Testis (tissue), 2 donors: ENCODE measurements at regions not wholly inside any gene's neighbourhood (a gene's known extent, or its start where the extent isn't known, plus 50 kb on each side); places are given as distances from the start of the nearest gene placed in this dataset.

ENCODE experiments used
- DNase-seq: peaks from one replicate; pipeline ENCODE4 v3.0.0-alpha.2; 2019
- H3K27ac ChIP-seq, 2 donors: fragments of 200-600 bp; sonication (generic); one replicate each; pipeline ENCODE4 v1.5.1; 2019
- H3K27me3 ChIP-seq: fragments of 200-600 bp; sonication (generic); one replicate; pipeline ENCODE4 v1.5.1; 2019
- H3K36me3 ChIP-seq: fragments of 200-600 bp; sonication (generic); one replicate; pipeline ENCODE4 v1.5.1; 2017; ENCODE audit warnings: low read depth; ENCODE audit errors: missing control alignments
- H3K4me1 ChIP-seq: fragments of 200-600 bp; sonication (generic); one replicate; pipeline ENCODE4 v1.5.1; 2019
- H3K4me3 ChIP-seq, 2 donors: fragments of 200-600 bp; sonication (generic); one replicate each; pipeline ENCODE4 v1.5.1; 2017 to 2019
- H3K9me3 ChIP-seq: fragments of 200-600 bp; sonication (generic); one replicate; pipeline ENCODE4 v1.5.1; 2017
- CTCF ChIP-seq, 3 experiments: fragments of 450-650 bp in 2 of 3; fragments of 200-600 bp in 1 of 3; sonication (generic) in 1 of 3; IDR thresholded peaks; one replicate each; pipeline ENCODE4 v1.5.1; 2016 to 2019; ENCODE audit warnings: antibody characterized with exemption in 3 of 3, mild to moderate bottlenecking in 2 of 3, moderate library complexity in 1 of 3
- POLR2A ChIP-seq: fragments of 450-650 bp; IDR thresholded peaks from one replicate; pipeline ENCODE4 v1.6.1; 2017; ENCODE audit warnings: antibody characterized with exemption, mild to moderate bottlenecking, moderate library complexity
- WGBS, 2 donors: methylation state at CpG; one replicate each; pipeline ENCODE4 v1.1.5; 2018; 5-methylcytosine and 5-hydroxymethylcytosine counted together
- intact Hi-C: fragments of 100-400 bp; cut with DNase I; formaldehyde crosslinking; loops from one replicate; pipeline ENCODE4 v1.15.1; 2023; ENCODE audit warnings: low total_unique reads

GRCh38 chr10:130250127-130250526 lies 113.9 kb downstream of the GLRX3 start:
- no peaks in the 10 kb centered on the region for H3K9me3 ChIP-seq
- DNase-seq: no peak
- intact Hi-C loops: no loop called here
- no peaks in the 10 kb centered on the region for H3K4me1 ChIP-seq
- H3K4me3 ChIP-seq: no peak overlapping the region
- H3K27me3 ChIP-seq: no peaks in the 10 kb centered on the region
- WGBS, 2 donors: 80 to 85% methylated on average over 3 of the region's 3 CpGs
- no peak overlapping the region for H3K27ac ChIP-seq
- TF ChIP-seq CTCF (IDR thresholded peaks at IDR 0.05): no peak
- no peak for TF ChIP-seq POLR2A
- no peaks in the 10 kb centered on the region for H3K36me3 ChIP-seq

- no peaks in the 10 kb centered on the region for H3K9me3 ChIP-seq
- H3K36me3 ChIP-seq: no peaks in the 10 kb centered on the region
- intact Hi-C loops: no loop called here
- no peak for TF ChIP-seq CTCF (IDR thresholded peaks at IDR 0.05)
- TF ChIP-seq POLR2A: no peak
- no peaks in the 10 kb centered on the region for H3K27me3 ChIP-seq
- no peak overlapping the region for H3K4me3 ChIP-seq
- no peak for DNase-seq
- 90 to 95% methylated on average over 4 of the region's 4 CpGs for WGBS, 2 donors
- H3K27ac ChIP-seq: no peak overlapping the region
- no peaks in the 10 kb centered on the region for H3K4me1 ChIP-seq
Observed at GRCh38 chr10:130251766-130252165, 115.6 kb downstream of the GLRX3 start.

- Histone ChIP-seq H3K27me3 (no peaks in the 10 kb centered on the region), H3K4me3 (no peak overlapping the region), H3K9me3 (no peaks in the 10 kb centered on the region), H3K27ac (no peak overlapping the region), H3K4me1 (no peaks in the 10 kb centered on the region), H3K36me3 (no peaks in the 10 kb centered on the region)
- 64 to 73% methylated on average over 13 of the region's 13 CpGs for WGBS, 2 donors
- DNase-seq: no peak
- intact Hi-C loops: no loop called here
- TF ChIP-seq CTCF (IDR thresholded peaks at IDR 0.05): no peak
- no peak for TF ChIP-seq POLR2A
Observed at GRCh38 chr10:130254243-130254642, 118.1 kb downstream of the GLRX3 start.

GRCh38 chr10:130254662-130255061 lies 118.5 kb downstream of the GLRX3 start:
- TF ChIP-seq POLR2A (no peak), CTCF (IDR thresholded peaks at IDR 0.05) (no peak)
- 55 to 69% methylated on average over 5 of the region's 5 CpGs for WGBS, 2 donors
- no peak overlapping the region for H3K27ac ChIP-seq
- intact Hi-C loops: no loop called here
- H3K27me3 ChIP-seq: no peaks in the 10 kb centered on the region
- no peak overlapping the region for H3K4me3 ChIP-seq
- H3K4me1 ChIP-seq: no peaks in the 10 kb centered on the region
- no peaks in the 10 kb centered on the region for H3K36me3 ChIP-seq
- no peaks in the 10 kb centered on the region for H3K9me3 ChIP-seq
- no peak for DNase-seq

GRCh38 chr10:130255777-130256176 lies 119.6 kb downstream of the GLRX3 start:
- no peaks in the 10 kb centered on the region for H3K9me3 ChIP-seq
- H3K27me3 ChIP-seq: no peaks in the 10 kb centered on the region
- TF ChIP-seq POLR2A (no peak), CTCF (IDR thresholded peaks at IDR 0.05) (no peak)
- H3K4me3 ChIP-seq: no peak overlapping the region
- no peak for DNase-seq
- no peak overlapping the region for H3K27ac ChIP-seq
- 86 to 98% methylated on average over 5 of the region's 5 CpGs for WGBS, 2 donors
- H3K4me1 ChIP-seq: no peaks in the 10 kb centered on the region
- H3K36me3 ChIP-seq: no peaks in the 10 kb centered on the region
- intact Hi-C loops: no loop called here
